ENCODE measurements at regions not wholly inside any gene's neighbourhood (a gene's known extent, or its start where the extent isn't known, plus 50 kb on each side); places are given as distances from the start of the nearest gene placed in this dataset.

- Histone ChIP-seq H3K79me2 (ENCODE audit: insufficient read depth, low read length) (no peaks in the 10 kb centered on the region), H3F3A (ENCODE audit: insufficient read depth, low read length) (no peaks in the 10 kb centered on the region), H3K9me3 (ENCODE audit: low read length) (no peaks in the 10 kb centered on the region), H3K4me1 (ENCODE audit: insufficient read depth, low read length, severe bottlenecking) (no peaks in the 10 kb centered on the region), H3K4me2 (ENCODE audit: low read length) (no peak overlapping the region), H3K9ac (ENCODE audit: low read length) (no peak overlapping the region), H4K20me1 (ENCODE audit: insufficient read depth, low read length) (no peaks in the 10 kb centered on the region), H3K9me2 (ENCODE audit: low read depth, low read length) (no peaks in the 10 kb centered on the region), H2AFZ (ENCODE audit: low read length) (no peak overlapping the region), H3K4me3 (ENCODE audit: low read depth, low read length, poor library complexity, severe bottlenecking) (no peak overlapping the region), H3K27me3 (ENCODE audit: insufficient read depth, low read length) (no peaks in the 10 kb centered on the region), H3K27ac (ENCODE audit: low read depth, low read length, poor library complexity, severe bottlenecking) (no peak overlapping the region), H3K36me3 (ENCODE audit: insufficient read depth, low read length) (no peaks in the 10 kb centered on the region)
- TF ChIP-seq EZH2 (IDR thresholded peaks at IDR 0.05; ENCODE audit: borderline replicate concordance, low read length), result no peak
- TF ChIP-seq CTCF (IDR thresholded peaks at IDR 0.05; ENCODE audit: low read length), result no peak
These were observed 477.1 kb downstream of the RPS24 start for GRCh38 chr10:78510566-78511323.

DNA sequence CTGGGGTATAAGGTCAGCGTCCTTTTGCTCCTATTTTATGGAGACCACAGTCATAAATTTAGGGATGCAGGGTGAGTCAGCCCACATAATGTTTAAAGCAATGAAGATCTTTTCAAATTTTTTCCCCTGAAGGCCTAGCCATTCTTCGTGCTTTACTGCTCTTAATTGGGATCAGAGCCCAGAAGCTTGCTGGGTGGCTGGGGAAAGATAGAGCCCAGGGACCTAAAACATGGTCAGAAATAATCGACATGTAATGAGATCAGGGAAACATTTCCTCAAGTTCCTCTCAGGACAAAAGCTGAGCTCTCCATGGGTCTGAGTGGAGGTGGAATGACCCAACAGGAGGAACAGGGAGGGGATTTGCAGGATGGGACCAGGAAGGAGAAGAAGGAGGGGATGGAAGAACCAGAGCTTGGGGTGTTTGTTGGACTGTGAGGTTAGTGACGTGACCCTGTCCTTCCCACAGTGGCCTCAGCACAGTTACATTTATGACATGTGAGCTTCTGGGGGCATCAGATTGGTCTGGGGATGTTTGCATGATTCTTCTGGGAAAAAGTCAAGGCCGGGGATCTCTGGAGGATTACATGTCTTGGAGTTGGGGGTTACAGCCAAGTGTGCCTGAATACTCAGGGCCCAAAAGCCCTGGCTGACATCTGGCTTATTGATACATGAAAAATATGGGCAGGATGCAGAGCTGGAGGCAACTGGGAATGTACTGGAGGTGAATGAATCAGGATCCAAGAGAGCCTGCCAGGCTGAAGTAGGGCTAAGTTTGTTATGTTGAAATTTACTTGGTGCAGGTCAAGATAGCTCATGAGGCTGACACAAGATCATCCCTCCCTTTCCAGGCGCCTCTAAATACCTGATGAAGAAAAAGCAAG, 477.9 kb downstream of the RPS24 start:
- Histone ChIP-seq H2AFZ (ENCODE audit: low read length) (no peak overlapping the region), H3K4me1 (ENCODE audit: insufficient read depth, low read length, severe bottlenecking) (no peaks in the 10 kb centered on the region), H3K79me2 (ENCODE audit: insufficient read depth, low read length) (no peaks in the 10 kb centered on the region), H3K27ac (ENCODE audit: low read depth, low read length, poor library complexity, severe bottlenecking) (no peak overlapping the region), H3K4me2 (ENCODE audit: low read length) (no peak overlapping the region), H4K20me1 (ENCODE audit: insufficient read depth, low read length) (no peaks in the 10 kb centered on the region), H3K4me3 (ENCODE audit: low read depth, low read length, poor library complexity, severe bottlenecking) (no peak overlapping the region), H3K9ac (ENCODE audit: low read length) (no peak overlapping the region), H3F3A (ENCODE audit: insufficient read depth, low read length) (no peaks in the 10 kb centered on the region), H3K36me3 (ENCODE audit: insufficient read depth, low read length) (no peaks in the 10 kb centered on the region), H3K9me3 (ENCODE audit: low read length) (no peaks in the 10 kb centered on the region), H3K27me3 (ENCODE audit: insufficient read depth, low read length) (no peaks in the 10 kb centered on the region), H3K9me2 (ENCODE audit: low read depth, low read length) (no peaks in the 10 kb centered on the region)
- TF ChIP-seq EZH2 (IDR thresholded peaks at IDR 0.05; ENCODE audit: borderline replicate concordance, low read length) (no peak), CTCF (IDR thresholded peaks at IDR 0.05; ENCODE audit: low read length) (no peak)

DNA sequence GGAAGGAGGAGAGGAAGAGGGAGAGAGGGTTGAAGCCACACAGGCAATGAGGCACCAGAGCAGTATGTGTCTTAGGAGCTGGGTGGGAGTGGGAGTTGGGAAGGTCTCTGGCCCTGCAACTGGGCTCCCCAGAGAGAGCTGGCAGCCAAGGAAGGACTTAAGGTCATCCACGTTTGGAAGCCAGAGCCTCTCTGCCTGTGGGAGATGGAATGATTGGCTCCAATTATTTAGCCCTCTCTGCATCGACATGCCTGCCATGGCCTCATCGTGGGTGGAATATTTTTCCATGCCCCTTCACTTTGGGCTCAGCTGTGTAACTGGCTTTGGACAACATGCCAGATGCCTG, 478.5 kb downstream of the RPS24 start:
- Histone ChIP-seq H3K36me3 (ENCODE audit: insufficient read depth, low read length) (no peaks in the 10 kb centered on the region), H3K4me1 (ENCODE audit: insufficient read depth, low read length, severe bottlenecking) (no peaks in the 10 kb centered on the region), H3K9ac (ENCODE audit: low read length) (no peak overlapping the region), H4K20me1 (ENCODE audit: insufficient read depth, low read length) (no peaks in the 10 kb centered on the region), H3K9me3 (ENCODE audit: low read length) (no peaks in the 10 kb centered on the region), H3F3A (ENCODE audit: insufficient read depth, low read length) (no peaks in the 10 kb centered on the region), H3K27ac (ENCODE audit: low read depth, low read length, poor library complexity, severe bottlenecking) (no peak overlapping the region), H3K4me3 (ENCODE audit: low read depth, low read length, poor library complexity, severe bottlenecking) (no peak overlapping the region), H3K9me2 (ENCODE audit: low read depth, low read length) (no peaks in the 10 kb centered on the region), H3K4me2 (ENCODE audit: low read length) (no peak overlapping the region), H2AFZ (ENCODE audit: low read length) (no peak overlapping the region), H3K79me2 (ENCODE audit: insufficient read depth, low read length) (no peaks in the 10 kb centered on the region), H3K27me3 (ENCODE audit: insufficient read depth, low read length) (no peaks in the 10 kb centered on the region)
- TF ChIP-seq EZH2 (IDR thresholded peaks at IDR 0.05; ENCODE audit: borderline replicate concordance, low read length), result no peak
- TF ChIP-seq CTCF (IDR thresholded peaks at IDR 0.05; ENCODE audit: low read length), result no peak
